CD4-positive, alpha-beta T cell treated with Interferon alpha-2 for 1 hour (primary cell): ENCODE measurements at regions not wholly inside any gene's neighbourhood (a gene's known extent, or its start where the extent isn't known, plus 50 kb on each side); places are given as distances from the start of the nearest gene placed in this dataset.
"Not testable (repeated sequence)": the region's sequence is repeated elsewhere in the genome, so short reads cannot be mapped to it uniquely, and the experiment has no call there.

Experiments
- DNase-seq, 2 donors: peaks; one replicate each; pipeline ENCODE4 v3.0.0-alpha.2; 2020 to 2022

DNA sequence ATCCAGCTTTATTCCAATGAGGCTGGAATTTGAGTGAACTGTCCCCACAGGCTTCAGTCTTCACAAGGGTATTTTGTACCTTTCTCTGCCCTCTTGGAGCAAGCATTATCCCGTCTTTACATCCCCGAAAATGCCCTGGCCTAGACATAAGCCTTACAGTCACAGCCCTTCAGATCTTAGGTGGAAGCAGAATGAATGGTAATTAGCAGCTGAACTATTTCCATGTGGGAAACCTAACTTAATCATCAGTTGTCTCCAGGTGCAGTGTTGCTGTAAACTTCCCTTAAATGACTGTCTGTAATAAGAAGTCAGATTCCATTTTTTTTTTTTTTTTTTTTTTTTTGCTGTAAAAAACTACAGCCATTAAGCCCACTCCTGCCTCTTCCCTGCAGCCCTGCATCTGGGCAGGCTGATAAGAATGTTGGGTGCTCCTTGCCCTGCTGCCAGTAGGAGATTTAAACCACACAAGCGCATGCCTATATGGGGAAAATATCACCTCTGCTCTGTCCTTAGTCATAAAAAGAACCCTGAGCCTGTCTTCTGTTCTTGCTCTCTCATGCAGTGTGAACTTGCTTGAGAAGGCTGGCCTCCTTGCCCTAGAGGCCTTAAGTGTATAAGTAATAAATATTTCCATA lies 426.8 kb upstream of the SLITRK5 start:
- no peak for DNase-seq

DNA sequence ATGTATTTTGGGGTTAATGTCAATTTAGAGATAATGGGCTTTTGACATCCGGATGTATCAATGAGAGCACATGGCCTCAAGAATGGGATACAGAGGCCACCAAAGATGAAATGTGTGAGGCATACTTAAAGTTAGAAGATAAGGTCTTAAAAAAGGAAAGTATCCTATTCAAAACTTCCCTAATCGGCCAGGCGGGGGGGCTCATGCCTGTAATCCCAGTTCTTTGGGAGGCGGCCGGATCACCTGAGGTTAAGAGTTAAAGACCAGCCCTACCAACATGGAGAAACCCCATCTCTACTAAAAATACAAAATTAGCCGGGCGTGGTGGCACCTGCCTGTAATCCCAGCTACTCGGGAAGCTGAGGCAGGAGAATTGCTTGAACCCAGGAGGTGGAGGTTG lies 421.3 kb upstream of the SLITRK5 start:
- DNase-seq: not testable (repeated sequence)

DNA sequence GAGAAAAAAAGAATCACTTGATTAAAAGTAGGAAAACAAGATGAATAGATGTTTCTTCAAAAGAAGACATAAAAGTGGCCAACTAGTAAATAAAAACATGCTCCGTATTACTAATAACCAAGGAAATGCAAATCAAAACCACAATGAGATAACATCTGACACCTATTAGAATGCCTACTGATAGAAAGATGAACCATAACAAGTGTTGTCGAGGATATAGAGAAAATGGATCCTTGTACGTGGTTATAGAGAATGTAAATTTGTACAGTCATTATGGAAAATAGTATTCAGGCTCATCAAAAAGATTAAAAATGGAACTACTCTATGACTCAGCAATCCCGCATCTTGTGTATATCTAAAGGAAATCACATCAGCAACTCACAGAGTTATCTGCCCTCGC lies 415.8 kb upstream of the SLITRK5 start:
- no peak for DNase-seq

DNA sequence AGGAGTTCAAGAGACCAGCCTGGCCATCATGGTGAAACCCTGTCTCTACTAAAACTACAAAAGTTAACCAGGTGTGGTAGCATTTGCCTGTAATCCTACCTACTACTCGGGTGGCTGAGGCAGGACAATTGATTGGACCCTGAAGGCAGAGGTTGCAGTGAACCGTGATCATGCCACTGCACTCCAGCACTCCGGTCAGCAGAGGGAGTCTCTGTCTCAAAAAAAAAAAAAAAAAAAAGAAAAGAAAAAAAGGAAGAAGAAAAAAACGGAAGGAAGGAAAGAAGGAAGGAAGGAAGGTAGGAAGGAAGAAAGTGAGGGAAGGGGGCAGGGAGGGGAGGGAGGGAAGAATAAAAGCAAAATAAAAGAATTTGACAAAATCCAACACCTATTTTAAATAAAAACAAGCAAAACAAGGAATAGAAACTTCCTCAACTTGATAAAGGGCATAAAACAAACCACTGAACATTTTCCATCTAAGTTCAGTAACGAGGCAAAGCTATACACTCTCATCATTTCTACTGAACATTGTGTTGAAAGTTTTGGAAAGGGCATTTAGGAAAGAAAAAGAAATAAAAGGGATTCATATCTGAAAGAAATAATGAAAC lies 411.6 kb upstream of the SLITRK5 start:
- DNase-seq: no peak

DNA sequence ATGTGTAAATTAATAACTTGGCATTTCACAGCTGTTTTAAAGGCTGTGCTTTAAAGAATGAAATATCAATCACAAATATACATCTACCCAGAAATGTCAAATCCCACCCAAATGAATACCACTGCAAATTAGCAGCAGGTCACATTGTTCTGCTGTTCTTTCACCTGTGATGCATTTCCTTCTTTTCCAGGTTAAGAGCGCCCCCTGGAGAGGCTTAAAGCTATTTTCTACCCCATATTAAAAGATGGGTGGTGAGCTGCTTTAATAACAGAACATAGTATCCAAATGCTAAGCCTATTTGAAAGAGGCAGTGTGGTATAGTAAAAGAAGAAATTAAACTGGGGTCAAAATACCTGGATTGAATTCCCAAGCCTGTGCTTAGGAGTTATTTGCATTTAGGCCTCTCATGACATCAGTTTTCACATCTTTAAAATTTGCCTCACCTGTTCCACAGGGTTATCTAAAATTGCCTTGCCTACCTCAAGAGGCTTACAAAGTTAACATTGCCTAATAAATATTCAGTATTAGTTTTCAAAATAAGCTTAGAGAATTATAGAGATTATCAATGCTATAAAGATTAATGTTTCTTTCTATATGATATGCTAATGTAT lies 396.9 kb upstream of the SLITRK5 start:
- DNase-seq: peak in 1 of 2 donors; percentile 11

DNA sequence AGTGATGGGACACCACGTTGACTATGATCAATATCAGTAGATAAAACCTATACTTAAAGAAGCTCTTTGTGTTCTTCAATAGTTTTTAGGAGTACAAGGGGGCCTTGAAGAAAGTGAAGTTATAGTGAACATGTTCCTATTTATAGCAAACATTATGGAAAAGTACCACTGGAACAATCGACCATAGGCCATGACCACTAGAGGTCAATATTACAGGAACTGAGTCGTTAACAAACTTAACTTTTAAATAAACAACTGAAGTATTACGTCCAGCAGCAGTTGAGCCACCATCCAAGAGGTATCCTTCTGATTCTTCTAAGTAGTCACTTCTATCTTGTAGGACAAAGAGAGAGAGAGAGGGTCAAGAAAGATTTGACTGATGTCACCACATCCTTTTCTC lies 391.0 kb upstream of the SLITRK5 start:
- no peak for DNase-seq

DNA sequence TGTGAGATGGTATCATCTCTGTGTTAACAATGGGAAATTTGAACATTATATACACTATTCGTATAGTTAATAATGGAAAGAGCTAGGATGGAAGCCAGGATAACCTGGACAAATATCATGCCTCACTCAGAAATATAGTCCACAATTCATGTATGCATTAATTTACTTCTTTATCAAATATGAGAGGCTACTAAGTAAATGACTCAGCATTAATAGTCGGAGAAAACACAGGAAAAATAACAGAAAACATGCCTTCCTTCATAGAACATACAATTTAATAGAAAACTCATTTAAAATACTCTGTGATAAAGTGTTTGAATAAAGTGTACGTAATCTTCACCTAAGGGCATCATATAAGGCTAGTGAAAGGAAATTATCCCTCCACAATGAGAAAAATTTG lies 383.4 kb upstream of the SLITRK5 start:
- DNase-seq: no peak

DNA sequence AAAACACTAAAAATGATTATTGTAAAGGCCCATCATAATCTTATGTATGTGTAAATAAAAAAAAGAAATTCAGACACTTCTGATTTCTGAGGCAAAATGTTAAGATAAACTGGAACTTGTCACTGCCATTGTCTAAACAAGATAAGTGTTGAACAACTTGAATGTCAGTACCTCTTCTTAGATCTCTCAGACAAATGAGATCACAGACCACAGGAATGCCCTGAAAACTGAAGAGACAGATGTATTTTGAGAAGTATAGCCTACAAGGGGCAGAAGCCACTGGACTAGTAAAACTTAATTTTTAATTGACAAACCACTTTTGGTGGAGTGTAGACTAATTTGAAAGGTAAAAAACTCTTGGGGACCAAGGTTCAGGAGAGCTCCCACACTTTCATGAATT lies 375.5 kb upstream of the SLITRK5 start:
- no peak for DNase-seq

DNA sequence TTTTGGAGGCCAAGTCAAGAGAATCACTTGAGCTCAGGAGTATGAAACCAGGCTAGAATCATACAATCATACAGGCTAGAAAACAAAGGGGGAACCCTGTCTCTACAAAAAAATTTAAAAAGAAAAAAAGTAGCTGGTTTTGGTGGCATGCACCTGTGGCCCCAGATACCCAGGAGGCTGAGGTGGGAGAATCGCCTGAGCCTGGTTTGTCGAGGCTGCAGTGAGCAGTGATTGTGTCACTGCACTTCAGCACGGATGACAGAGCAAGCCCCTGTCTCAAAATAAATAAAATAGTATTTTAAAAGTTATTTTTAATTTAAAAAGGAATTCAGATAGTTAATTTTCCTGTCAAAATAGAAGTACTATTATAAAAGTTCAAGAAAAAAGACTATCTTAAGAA lies 369.1 kb upstream of the SLITRK5 start:
- DNase-seq: no peak

DNA sequence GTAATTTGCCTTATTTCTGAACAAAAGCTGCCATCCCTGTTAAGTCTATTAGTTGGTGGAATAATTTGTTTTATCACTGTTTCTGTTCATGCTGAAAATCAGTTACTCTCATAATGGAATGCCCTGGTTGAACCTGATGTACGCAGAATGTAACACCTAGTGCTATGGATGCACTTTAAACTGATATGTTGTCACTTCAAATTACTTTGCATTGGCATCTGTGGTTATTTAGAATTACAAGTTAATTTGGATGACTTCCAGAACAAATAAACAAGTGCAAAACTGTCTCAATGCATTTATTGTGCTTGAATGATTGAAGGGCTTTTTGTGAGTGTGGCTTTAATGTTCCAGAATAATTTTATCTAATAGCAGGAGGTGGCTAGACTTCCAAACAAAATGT lies 368.2 kb upstream of the SLITRK5 start:
- DNase-seq: no peak

DNA sequence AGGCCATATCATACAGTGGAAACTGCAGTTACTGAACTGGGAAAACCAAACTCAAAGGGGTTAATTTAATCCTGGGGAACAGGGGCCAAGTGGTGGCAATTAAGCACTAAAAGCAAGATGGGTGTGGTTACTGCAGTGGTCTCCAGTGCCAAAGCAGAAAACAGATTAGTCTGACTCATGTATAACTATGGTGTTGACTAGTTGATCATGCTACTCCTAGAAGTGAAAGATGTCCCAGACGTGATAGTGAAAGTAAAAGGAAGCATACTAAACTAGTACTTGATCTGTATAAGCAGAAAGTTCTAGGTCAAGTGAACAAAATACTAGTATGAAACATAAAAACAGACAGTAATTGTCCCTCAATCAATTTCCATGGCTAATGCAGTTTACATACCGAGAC lies 360.0 kb upstream of the SLITRK5 start:
- DNase-seq: no peak

DNA sequence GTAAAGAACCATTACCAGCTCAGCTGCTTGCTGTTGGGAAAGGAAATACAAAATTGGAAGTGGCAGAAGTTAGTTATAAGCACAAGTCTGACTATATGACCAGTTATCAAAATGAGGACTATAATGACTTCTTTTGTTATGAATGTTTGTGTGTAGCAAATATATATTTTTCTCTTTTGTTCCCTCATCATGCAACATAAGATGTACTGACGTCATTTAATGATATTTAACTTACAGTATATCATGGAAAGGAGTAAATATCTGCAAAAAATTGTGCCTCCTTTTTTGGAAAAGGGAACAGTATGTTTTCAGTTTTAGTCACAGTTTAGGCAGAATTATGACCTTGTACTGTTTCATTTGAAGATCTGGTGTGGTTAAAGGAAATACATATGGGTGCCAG lies 356.3 kb upstream of the SLITRK5 start:
- no peak for DNase-seq

DNA sequence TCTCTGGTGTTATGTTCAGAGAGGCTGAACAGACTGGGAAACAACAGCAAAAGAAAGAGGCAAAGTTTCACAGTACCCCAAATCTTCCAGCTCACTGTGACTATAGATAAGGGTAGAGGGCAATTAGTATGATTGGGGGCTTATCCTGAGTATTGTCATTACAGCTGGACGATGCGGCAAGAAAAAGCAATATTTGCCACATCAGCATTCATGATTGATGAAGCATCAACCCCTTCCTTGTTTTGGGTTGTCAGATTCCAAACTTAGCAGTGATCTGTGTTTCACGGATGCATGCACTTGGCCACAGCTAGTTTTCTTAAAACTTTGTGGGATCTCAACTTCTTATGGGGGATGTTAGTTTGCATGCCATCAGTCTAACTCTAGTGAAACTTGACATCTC lies 348.8 kb upstream of the SLITRK5 start:
- DNase-seq: no peak

DNA sequence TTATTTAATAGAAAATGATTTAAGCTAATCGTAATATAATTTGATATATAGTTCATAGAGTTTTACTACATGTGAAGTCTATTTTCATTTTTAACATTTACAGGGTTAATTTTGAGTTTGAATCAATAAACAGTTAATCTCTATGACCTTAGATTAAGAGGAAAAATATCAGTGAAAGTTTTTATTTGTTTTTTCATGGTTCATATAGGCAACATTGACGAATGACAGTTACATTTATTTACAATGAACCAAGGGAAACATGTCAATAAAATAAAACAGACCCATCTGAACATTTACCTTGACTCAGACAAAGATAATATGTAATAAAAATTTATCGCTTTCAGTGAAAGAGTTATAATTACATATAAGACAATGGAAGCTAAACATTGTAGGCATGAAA lies 346.6 kb upstream of the SLITRK5 start:
- no peak for DNase-seq

DNA sequence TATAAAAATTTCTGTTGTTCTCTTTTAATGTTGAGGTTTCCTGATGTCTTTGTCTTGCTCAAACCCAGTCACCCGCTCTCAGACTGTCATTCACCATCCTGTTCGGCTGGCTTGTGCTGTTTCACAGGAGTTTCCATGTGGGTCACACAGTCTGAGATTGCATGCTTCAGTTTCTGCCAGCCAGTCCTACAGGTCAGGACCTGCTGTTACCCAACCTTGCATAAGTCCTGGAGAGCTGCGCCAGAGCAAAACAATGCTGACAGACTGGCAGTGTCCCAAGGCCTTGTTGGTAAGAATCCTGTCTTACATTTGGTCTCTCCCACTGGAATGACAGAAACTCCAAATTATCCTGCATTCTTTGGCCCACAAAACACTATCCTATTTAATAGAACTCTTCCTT lies 340.0 kb upstream of the SLITRK5 start:
- DNase-seq: no peak

DNA sequence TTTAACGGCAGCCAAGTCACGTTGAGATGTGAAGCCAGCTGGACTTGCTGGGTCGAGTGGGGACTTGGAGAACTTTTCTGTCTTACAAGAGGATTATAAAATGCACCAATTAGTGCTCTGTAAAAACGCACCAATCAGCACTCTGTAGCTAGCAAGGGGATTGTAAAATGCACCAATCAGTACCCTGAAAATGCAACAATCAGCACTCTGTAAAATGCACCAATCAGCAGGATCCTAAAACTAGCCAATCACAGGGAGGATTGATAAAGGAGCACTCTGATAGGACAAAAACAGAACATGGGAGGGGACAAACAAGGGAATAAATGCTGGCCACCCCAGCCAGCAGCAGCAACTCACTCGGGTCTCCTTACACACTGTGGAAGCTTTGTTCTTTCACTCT lies 337.6 kb upstream of the SLITRK5 start:
- DNase-seq: no peak

DNA sequence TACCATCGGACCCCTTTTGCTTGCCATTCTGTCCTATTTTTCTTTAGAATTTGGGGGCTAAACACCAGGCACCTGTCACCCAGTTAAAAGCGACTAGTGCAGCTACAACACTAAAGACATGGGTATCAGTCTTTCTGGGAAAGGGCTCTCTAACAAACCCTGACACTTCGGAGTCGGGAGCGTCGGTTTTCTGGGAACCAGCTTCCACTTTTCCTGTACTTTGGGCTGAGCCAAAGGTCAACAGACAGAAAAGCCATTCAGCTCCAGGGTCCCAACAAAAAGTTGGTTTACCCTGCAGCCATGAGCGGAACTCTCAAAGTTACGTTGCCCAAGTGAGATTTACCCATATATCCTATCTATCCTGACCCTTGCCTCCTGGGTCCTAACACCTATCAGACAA lies 337.0 kb upstream of the SLITRK5 start:
- DNase-seq: no peak

DNA sequence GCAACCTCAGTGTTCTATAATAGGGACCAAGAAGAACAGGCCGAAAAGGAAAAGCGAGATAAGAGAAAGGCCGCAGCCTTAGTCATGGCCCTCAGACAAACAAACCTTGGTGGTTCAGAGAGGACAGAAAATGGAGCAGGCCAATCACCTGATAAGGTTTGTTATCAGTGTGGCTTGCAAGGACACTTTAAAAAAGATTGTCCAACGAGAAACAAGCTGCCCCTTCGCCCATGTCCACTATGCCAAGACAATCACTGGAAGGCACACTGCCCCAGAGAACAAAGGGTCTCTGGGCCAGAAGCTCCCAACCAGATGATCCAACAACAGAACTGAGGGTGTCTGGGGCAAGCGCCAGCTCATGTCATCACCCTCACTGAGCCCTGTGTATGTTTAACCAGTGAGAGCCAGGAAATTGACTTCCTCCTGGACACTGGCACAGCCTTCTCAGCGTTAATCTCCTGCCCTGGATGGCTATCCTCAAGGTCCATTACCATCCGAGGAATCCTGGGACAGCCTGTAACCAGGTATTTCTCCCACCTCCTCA lies 334.8 kb upstream of the SLITRK5 start:
- not testable (repeated sequence) for DNase-seq

DNA sequence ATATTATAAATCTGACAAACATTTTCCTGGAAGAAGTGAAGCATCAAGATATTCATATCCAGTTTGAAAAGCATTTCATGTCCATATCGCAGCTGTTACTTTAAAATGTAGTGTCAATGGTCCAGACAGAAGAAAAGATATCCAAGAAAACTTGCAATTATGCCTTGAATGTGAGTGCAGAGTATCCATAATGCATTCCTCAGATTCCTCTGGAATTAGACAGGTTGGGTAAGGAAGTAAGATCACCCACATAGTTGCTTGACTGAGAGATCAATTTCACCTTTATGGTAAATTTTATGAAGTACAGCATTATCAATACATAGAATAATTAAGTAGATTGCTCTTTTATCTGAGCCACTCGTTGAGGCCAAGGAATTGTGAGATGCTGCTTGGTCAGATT lies 327.0 kb upstream of the SLITRK5 start:
- DNase-seq: no peak

DNA sequence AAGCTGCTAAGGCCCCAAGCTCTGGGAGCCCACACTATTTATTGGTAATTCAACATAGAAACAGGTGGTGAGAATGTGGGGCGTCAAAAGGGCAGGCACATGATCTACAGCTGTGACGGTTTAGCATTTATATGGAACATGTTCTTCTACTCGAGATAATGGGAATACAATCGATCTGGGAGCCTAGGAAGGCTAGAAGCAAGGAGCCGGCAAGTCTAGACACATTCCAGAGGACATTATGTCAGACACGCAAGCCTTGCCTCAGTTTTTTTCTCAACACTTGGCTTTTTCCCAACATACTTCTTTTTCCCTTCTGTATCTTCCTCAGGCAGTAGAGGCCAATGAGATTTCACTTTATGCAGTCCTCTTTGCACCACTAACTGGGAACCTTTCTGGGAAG lies 315.7 kb upstream of the SLITRK5 start:
- DNase-seq: no peak

DNA sequence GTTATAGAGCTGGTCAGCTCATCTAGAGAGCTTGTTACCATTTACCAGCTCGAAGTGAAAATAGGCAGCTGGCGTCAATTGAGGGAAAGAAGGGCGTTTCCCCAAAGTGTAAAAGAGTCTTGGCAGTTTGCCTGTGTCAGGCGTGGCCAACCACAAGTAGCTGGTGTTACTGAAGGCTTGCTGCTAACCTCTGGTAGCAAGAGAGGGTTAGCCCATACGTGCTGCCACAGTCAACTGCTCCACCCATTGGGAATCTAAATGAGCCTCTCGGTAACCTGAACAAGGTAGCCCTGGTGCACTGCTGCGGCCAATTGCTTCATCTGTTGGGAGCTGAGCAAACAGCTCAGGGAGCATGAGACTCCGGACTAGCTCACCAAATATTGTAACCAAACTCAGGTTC lies 314.9 kb upstream of the SLITRK5 start:
- DNase-seq: no peak

DNA sequence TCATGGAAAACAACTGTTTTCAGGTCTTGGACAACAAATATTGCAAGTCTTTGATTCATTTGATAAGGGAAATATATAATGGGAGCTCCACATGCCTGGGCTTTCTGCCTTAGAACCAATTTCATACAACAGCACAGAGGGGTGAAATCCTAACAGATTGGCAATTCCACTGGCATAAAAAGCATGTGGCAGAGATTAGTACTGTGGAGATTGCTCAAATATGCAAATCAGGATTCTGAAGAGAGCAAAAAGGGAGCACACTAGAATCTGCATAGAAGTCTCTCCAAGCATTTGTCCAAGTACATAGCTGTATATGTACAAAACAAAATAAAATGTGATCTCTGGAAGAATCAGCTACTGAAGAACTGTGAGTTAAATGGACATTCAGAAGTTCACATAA lies 312.9 kb upstream of the SLITRK5 start:
- no peak for DNase-seq

DNA sequence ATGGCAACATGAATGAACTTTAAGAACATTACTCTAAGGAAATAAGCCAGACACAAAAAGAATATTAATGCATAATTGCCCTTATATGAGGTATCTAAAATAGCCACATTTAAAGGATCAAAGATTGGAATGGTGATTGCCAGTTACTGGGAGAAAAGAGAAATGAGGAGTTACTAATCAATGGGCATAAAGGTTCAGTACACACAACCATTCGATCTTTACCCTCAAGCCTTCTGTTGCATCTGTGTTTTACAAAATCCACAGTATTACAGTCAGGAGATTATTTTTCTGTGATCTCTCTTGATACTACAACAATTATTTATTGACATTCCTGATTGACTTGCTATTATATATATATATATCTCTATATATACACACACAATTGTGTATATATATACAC lies 310.0 kb upstream of the SLITRK5 start:
- no peak for DNase-seq

DNA sequence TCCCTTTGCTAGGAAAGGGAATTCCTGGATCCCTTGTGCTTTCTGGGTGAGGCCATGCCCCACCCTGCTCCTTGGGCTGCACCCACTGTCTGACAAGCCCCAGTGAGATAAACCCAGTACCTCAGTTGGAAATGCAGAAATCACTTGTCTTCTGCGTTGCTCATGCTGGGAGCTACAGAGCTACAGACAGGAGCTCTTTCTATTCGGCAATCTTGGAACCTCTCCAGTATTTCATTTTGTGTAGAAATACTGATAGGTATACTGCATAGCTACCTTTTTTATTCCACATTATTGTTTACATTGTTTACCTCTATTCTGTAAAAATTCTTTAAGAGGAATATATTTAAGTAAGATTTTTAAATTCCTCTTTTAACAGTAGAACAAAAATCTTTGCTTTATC lies 302.5 kb upstream of the SLITRK5 start:
- no peak for DNase-seq

DNA sequence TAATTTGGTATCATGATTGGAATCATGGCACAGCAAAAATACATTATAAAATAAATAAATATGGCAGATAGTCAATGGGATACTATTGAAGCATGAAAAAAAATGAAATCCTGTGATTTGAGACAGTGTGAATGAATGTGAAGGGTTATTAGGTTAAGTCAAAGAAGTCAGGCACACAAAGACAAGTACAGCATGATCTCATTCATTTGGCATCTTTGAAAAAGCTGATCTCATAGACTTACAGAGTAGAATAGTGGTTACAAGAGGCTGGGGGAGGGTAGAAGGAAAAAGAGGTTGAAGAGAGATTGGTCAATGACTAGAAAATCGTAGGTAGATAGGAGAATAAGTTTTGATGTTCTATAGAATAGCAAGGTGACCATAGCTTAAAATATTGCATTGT lies 295.1 kb upstream of the SLITRK5 start:
- no peak for DNase-seq
